ENCODE measurements at regions not wholly inside any gene's neighbourhood (a gene's known extent, or its start where the extent isn't known, plus 50 kb on each side); places are given as distances from the start of the nearest gene placed in this dataset.

GRCh38 chr5:6228257-6229250, 149.8 kb downstream of the MED10 start:
- no peak for DNase-seq

- DNase-seq: no peak
These were observed 153.2 kb downstream of the MED10 start for GRCh38 chr5:6225121-6225607.

- DNase-seq: no peak
These were observed 153.9 kb downstream of the MED10 start for GRCh38 chr5:6224406-6224805.

- no peak for DNase-seq
These were observed 155.4 kb downstream of the MED10 start for GRCh38 chr5:6222899-6223298.

GRCh38 chr5:6222121-6222520, 156.2 kb downstream of the MED10 start:
- no peak for DNase-seq

DNA sequence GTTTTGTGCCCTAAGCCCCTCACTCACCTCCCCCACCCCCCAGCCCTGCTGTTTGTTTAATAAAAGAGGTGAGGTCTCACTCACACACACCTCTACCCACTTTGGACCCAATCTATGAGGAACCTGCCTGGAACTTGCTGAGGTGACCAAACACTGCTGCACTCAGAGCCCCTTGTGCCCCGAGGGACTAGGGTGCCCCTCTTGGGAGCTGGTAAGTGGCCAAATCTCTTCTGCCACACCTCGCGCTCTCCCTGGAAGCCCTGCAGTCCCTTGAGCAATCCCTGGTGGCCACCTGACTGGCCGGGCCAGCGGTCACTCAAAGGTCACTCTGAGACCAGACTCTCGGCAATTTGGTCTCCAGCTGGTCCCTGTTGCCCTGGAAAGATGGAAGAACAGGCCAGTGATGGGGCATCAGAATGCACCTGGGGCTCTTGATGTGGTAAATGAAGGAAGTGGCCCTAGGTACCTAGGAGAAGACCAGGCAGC, 157.2 kb downstream of the MED10 start:
- no peak for DNase-seq

- DNase-seq: no peak
These were observed 157.8 kb downstream of the MED10 start for GRCh38 chr5:6220346-6221088.

- DNase-seq: no peak
These were observed 159.8 kb downstream of the MED10 start for GRCh38 chr5:6218517-6218916.

- DNase-seq: no peak
These were observed 160.2 kb downstream of the MED10 start for GRCh38 chr5:6218116-6218515.

DNA sequence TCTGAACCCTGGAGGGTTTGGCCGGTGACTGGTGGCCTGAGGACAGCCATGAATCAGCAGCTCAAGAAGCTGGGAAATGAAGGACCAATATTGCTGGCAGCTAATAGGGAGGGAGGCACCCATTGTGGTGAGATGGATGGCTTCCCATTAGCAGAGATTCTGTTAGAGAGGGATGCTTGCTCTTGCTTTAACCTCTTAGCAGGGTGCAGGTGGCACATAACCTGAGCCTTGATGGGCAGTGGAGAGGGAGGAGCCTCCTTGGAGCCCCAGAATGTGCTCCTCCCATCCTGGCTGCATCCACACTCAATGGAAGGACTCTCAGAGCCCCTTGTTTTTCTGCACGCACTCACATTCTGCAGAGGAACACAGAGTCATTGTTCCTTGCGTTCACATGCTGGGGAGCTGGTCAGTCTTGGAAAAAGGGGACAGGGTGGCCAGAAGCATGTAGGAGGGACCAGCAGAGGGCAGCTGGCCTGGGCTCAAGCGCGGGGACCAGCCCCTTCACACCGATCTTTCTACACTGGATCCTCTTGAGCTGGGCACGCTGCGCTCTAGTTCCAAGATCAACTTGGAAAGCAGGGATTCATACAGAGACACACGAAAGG, 161.8 kb downstream of the MED10 start:
- no peak for DNase-seq

- DNase-seq: no peak
These were observed 162.5 kb downstream of the MED10 start for GRCh38 chr5:6215891-6216290.

DNA sequence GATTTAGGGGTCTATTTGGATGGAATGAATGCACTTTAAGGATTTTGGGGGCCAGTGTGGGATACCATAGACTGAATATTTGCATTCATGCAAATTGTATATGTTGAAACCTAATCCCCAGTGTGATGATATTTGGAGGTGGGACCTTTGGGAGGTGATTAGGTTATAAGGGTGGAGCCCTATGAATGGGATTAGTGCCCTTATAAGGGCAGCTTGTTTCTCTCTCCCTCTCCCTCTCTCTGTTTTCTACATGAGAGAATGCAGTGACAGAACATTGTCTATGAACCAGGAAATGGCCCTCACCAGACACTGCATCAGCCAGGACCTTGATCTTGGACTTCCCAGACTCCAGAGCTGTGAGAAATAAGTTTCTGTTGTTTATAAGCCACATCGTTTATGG, 166.1 kb downstream of the MED10 start:
- DNase-seq: no peak

- DNase-seq: no peak
These were observed 171.8 kb downstream of the MED10 start for GRCh38 chr5:6206501-6206900.

DNA sequence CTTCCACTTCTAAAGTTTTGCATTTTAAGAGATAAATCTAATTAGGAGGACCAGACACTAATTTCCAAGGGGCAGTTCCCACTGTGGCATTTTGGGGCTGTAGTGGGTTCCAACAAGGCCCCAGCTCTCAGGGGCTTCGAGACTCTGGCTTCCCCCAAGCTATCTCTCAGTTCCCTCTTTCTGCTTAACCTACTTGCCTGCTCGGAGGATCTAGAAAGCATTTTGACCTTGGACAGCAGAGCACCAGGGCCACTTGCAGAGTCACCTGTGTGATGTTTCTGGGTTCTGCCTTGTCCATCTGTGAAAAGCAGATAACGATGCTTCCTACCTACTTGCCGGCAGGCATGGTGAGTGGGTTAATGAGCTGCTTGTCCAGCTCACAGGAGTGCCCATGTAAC, 175.4 kb downstream of the MED10 start:
- no peak for DNase-seq

GRCh38 chr5:6202149-6202967, 176.0 kb downstream of the MED10 start:
- DNase-seq: no peak

DNA sequence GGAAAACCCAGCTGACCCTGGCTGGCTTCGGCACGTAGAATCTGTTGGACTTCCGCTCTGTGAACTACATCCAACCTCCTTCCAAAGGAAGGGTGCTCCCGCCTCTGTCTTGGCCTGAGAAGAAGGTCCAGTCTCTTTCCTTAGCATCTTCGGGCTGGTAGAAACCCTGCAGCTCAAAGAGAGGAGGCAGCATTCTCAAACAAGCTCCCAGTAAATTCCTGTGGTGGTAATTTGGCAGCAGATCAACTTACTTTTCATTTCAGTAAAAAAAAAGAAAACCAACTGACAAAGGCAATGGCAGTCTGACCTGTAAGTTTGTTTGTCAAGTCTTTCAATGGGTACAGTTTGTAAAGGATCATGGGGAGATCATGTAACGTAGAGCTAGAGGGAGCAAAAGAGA, 176.7 kb downstream of the MED10 start:
- DNase-seq: no peak

GRCh38 chr5:6198531-6198930, 179.8 kb downstream of the MED10 start:
- no peak for DNase-seq

DNA sequence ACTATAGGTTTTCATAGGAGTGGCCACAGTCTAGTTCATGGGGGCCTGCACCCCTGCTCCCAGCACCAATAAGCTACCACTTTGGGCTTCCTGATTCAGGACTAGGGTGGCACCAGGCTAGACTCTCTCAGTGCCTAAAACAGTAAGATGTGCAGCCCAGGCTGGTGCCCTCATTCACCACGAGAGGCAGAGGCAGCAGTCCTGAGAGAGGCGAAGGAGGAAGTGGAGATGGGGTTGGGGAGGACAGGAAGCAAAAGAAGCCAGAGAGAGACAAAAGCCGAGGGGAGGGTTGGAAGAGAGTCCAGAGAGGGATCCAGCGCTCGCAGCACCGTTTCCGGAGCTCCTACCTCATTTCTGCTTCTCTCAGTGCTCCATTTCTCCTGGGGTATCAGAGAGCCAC, 180.9 kb downstream of the MED10 start:
- no peak for DNase-seq

DNA sequence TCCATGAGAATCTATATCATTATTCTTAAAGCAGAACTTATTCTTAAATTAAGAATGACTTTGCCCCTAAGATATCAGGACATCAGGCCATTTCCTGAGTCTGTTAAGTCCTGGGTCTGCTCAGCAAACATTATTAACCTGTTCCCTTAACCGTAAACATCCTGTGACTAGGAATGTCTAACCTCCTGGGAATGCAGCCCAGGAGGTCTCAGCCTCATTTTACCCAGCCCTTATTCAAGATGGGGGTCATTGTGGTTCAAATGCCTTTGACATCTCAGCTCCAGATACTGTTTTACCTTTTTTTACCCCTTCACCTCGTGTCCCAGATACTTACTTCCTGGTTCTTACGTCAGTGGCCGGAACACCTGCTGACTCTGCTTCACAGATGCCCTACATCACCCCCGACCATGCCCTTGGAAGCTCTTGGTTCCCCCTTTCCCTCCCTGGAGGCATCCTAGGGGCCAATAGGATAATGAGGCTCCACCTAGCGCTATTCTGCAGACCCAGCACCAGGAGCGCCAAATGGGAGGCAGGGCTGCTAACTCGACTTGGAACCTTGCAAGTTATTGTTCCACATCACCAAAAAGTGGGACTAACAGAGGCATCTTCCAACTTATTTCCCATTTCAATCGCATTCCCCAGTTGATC, 182.5 kb downstream of the MED10 start:
- no peak for DNase-seq

DNA sequence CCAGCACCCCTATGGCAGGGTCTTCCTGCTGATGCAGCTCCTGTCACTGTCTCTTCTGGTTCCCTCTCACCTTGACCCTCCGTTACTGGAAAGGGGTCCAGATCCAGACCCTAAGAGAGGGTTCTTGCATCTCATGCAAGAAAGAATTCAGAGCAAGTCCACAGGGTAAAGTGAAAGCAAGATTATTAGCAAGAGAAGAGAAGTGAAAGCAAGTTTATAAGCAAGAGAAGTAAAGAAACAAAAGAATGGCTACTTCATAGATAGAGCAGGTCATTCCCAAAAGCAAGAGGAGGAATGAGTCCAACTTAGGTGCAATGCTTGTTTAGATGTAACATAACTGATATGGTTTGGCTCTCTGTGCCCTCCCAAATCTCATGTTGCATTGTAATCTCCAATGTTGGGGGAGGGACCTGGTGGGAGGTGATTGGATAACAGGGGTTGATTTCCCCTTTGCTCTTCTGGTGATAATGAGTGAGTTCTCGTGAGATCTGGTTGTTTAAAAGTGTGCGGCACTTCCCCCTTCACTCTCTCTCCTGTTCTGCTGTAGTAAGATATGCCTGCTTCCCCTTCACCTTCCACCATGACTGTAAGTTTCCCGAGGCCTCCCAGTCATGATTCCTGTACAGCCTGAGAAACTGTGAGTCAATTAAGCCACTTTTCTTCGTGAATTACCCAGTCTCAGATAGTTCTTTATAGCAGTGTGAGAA, 183.3 kb downstream of the MED10 start:
- DNase-seq: no peak

GRCh38 chr5:6194261-6194875, 184.0 kb downstream of the MED10 start:
- DNase-seq: no peak
